ENCODE measurements at regions not wholly inside any gene's neighbourhood (a gene's known extent, or its start where the extent isn't known, plus 50 kb on each side); places are given as distances from the start of the nearest gene placed in this dataset.
A peak's percentile ranks its signal among the peaks of the same experiment; 100 is the strongest.
"Not testable (repeated sequence)": the region's sequence is repeated elsewhere in the genome, so short reads cannot be mapped to it uniquely, and the experiment has no call there.

- Mint-ChIP-seq H3K4me1 (no peaks in the 10 kb centered on the region), H3K4me3 (no peak overlapping the region), H3K27me3 (ENCODE audit: low read depth) (no peaks in the 10 kb centered on the region), H3K36me3 (ENCODE audit: low read depth) (peaks cover 3% of the 10 kb centered on the region), H3K9me3 (peaks cover 17% of the 10 kb centered on the region), H3K27ac (ENCODE audit: unreplicated experiment) (no peak overlapping the region)
- DNase-seq (ENCODE audit: low read depth, low spot score), result no peak
- TF ChIP-seq CTCF (conservative IDR thresholded peaks at IDR 0.05), result peak; percentile 21
These were observed 733.7 kb downstream of the ZNF385D start for GRCh38 chr3:21017115-21017852.

GRCh38 chr3:21013566-21013965 lies 737.4 kb downstream of the ZNF385D start:
- peaks cover 19% of the 10 kb centered on the region for H3K9me3 Mint-ChIP-seq
- no peak for TF ChIP-seq CTCF (conservative IDR thresholded peaks at IDR 0.05)

GRCh38 chr3:20999661-21000060 lies 751.3 kb downstream of the ZNF385D start:
- no peak overlapping the region for H3K27ac Mint-ChIP-seq (ENCODE audit: unreplicated experiment)
- H3K9me3 Mint-ChIP-seq, result no peaks in the 10 kb centered on the region
- no peaks in the 10 kb centered on the region for H3K4me1 Mint-ChIP-seq
- no peak overlapping the region for H3K4me3 Mint-ChIP-seq
- no peak for DNase-seq (ENCODE audit: low read depth, low spot score)
- no peak for TF ChIP-seq CTCF (conservative IDR thresholded peaks at IDR 0.05)
- H3K36me3 Mint-ChIP-seq (ENCODE audit: low read depth), result no peaks in the 10 kb centered on the region
- H3K27me3 Mint-ChIP-seq (ENCODE audit: low read depth), result no peaks in the 10 kb centered on the region

More at GRCh38 chr3:21013566-21013965, 737.4 kb downstream of the ZNF385D start:
- Mint-ChIP-seq H3K4me1 (no peaks in the 10 kb centered on the region), H3K36me3 (ENCODE audit: low read depth) (peaks cover 3% of the 10 kb centered on the region), H3K27ac (ENCODE audit: unreplicated experiment) (no peak overlapping the region), H3K4me3 (no peak overlapping the region), H3K27me3 (ENCODE audit: low read depth) (no peaks in the 10 kb centered on the region)
- no peak for DNase-seq (ENCODE audit: low read depth, low spot score)

- Mint-ChIP-seq H3K4me3 (no peak overlapping the region), H3K4me1 (peaks cover 6% of the 10 kb centered on the region), H3K36me3 (ENCODE audit: low read depth) (no peaks in the 10 kb centered on the region), H3K27ac (ENCODE audit: unreplicated experiment) (no peak overlapping the region), H3K27me3 (ENCODE audit: low read depth) (no peaks in the 10 kb centered on the region), H3K9me3 (no peaks in the 10 kb centered on the region)
- TF ChIP-seq CTCF (conservative IDR thresholded peaks at IDR 0.05), result no peak
- DNase-seq (ENCODE audit: low read depth, low spot score), result no peak
These were observed 753.8 kb downstream of the ZNF385D start for GRCh38 chr3:20997183-20997582.

- Mint-ChIP-seq H3K4me3 (no peak overlapping the region), H3K9me3 (no peaks in the 10 kb centered on the region), H3K4me1 (peaks cover 11% of the 10 kb centered on the region), H3K36me3 (ENCODE audit: low read depth) (no peaks in the 10 kb centered on the region), H3K27ac (ENCODE audit: unreplicated experiment) (peak overlapping the region; percentile 35), H3K27me3 (ENCODE audit: low read depth) (no peaks in the 10 kb centered on the region)
- TF ChIP-seq CTCF (conservative IDR thresholded peaks at IDR 0.05), result no peak
- DNase-seq (ENCODE audit: low read depth, low spot score), result no peak
These were observed 760.1 kb downstream of the ZNF385D start for GRCh38 chr3:20990896-20991295.

GRCh38 chr3:20989653-20990052 lies 761.4 kb downstream of the ZNF385D start:
- not testable (repeated sequence) for H3K9me3 Mint-ChIP-seq; H3K36me3 Mint-ChIP-seq (ENCODE audit: low read depth); DNase-seq (ENCODE audit: low read depth, low spot score); H3K4me3 Mint-ChIP-seq; H3K27ac Mint-ChIP-seq (ENCODE audit: unreplicated experiment); H3K27me3 Mint-ChIP-seq (ENCODE audit: low read depth)
- peaks cover 11% of the 10 kb centered on the region for H3K4me1 Mint-ChIP-seq

Data from neural crest cell (in vitro differentiated cells).